ENCODE measurements at regions not wholly inside any gene's neighbourhood (a gene's known extent, or its start where the extent isn't known, plus 50 kb on each side); places are given as distances from the start of the nearest gene placed in this dataset.

GRCh38 chr9:135413086-135413375 lies 66.6 kb upstream of the PPP1R26 start:
- Histone ChIP-seq H3K27me3 (ENCODE audit: control insufficient read depth, insufficient read depth, low read length) (peaks cover 6% of the 10 kb centered on the region; the same call in 1 of the 2 replicates), H3K18ac (ENCODE audit: low read depth, low read length) (no peak overlapping the region), H3K4ac (ENCODE audit: low read depth, low read length) (no peak overlapping the region), H2AFZ (replicated peaks; ENCODE audit: low read length, poor library complexity) (no peak overlapping the region), H3K56ac (ENCODE audit: extremely low read depth, insufficient read depth, low read length) (no peak overlapping the region), H4K20me1 (ENCODE audit: insufficient read depth, low read length) (no peaks in the 10 kb centered on the region), H3K27ac (ENCODE audit: insufficient read depth, low read length) (no peak overlapping the region), H3K4me1 (ENCODE audit: control insufficient read depth, insufficient read depth, low read length) (no peaks in the 10 kb centered on the region), H3K9me3 (ENCODE audit: control insufficient read depth, insufficient read depth, low read length) (no peaks in the 10 kb centered on the region), H3K14ac (replicated peaks; ENCODE audit: low read depth, low read length) (no peak overlapping the region), H2BK5ac (ENCODE audit: low read depth, low read length, poor library complexity, severe bottlenecking) (no peak overlapping the region), H2BK20ac (ENCODE audit: low read depth, low read length) (no peak overlapping the region), H4K5ac (ENCODE audit: low read depth, low read length) (no peak overlapping the region), H2BK120ac (ENCODE audit: low read depth, low read length) (no peak overlapping the region), H3K79me1 (ENCODE audit: low read depth in 1 of 2, low read length in 2 of 2) (no peaks in the 10 kb centered on the region), H3K9ac (ENCODE audit: low read depth, low read length) (no peak overlapping the region), H2AK9ac (replicated peaks; ENCODE audit: low read depth, low read length, poor library complexity) (no peak overlapping the region), H2AK5ac (ENCODE audit: low read depth, low read length) (no peak overlapping the region), H4K8ac (ENCODE audit: low read depth in 2 of 2, low read length in 2 of 2) (no peak overlapping the region), H3K23ac (ENCODE audit: low read depth, low read length) (no peak overlapping the region), H3K36me3 (ENCODE audit: control insufficient read depth, insufficient read depth, low read length) (no peaks in the 10 kb centered on the region), H4K91ac (ENCODE audit: insufficient read depth, low read depth, low read length) (no peak overlapping the region), H3K9me1 (ENCODE audit: insufficient read depth, low read length) (no peaks in the 10 kb centered on the region), H3K4me3 (ENCODE audit: insufficient read depth, low read depth, low read length) (no peak overlapping the region), H2BK15ac (ENCODE audit: low read depth, low read length) (no peak overlapping the region), H3K4me2 (ENCODE audit: low read depth, low read length) (no peak overlapping the region)
- no peak for TF ChIP-seq CTCF (conservative IDR thresholded peaks at IDR 0.05; ENCODE audit: low read depth, low read length)
- in situ Hi-C loops (cut with MboI; ENCODE audit: low sequenced_read_pairs) (no loop called here), dilution Hi-C loops (cut with HindIII; ENCODE audit: low sequenced_read_pairs, unreplicated experiment) (no loop called here), intact Hi-C loops (cut with micrococcal nuclease) (loop anchor here (5.0 to 10.0 kb wide), 2 partner anchors 638 to 966 kb away; no protein-coding TSS in a partner anchor)
- 82% methylated on average over 5 of the region's 12 CpGs; no CpG with 5 or more reads in 1 of the 2 experiments for WGBS, 2 experiments (ENCODE audit: extremely low coverage in 2 of 2, insufficient read length in 1 of 2)
- POLR2A ChIA-PET (ENCODE audit: unreplicated experiment): no interaction called here
- DNase-seq: no peak
- CTCF ChIA-PET: interaction anchor here (0.6 to 1.0 kb wide), 4 partner anchors 13 to 548 kb away, joined by 3 read pairs; partner anchors contain the start of gene UBAC1
- BruUV-seq (replicated peaks): no TSS peak
- no peak for ATAC-seq (ENCODE audit: low read depth)

Data from IMR-90 (cell line).